ENCODE measurements at regions not wholly inside any gene's neighbourhood (a gene's known extent, or its start where the extent isn't known, plus 50 kb on each side); places are given as distances from the start of the nearest gene placed in this dataset.
"Not testable (repeated sequence)": the region's sequence is repeated elsewhere in the genome, so short reads cannot be mapped to it uniquely, and the experiment has no call there.

GRCh38 chr13:61901946-61902541 lies 486.4 kb upstream of the PCDH20 start:
- H3K4me3 ChIP-seq (ENCODE audit: low read depth, low read length): no peak overlapping the region
- TF ChIP-seq CTCF (IDR thresholded peaks at IDR 0.05; ENCODE audit: borderline replicate concordance, insufficient read depth, low read depth, low read length): no peak

GRCh38 chr13:61900033-61900432 lies 484.4 kb upstream of the PCDH20 start:
- TF ChIP-seq CTCF (IDR thresholded peaks at IDR 0.05; ENCODE audit: borderline replicate concordance, insufficient read depth, low read depth, low read length): no peak
- H3K4me3 ChIP-seq (ENCODE audit: low read depth, low read length): no peak overlapping the region

DNA sequence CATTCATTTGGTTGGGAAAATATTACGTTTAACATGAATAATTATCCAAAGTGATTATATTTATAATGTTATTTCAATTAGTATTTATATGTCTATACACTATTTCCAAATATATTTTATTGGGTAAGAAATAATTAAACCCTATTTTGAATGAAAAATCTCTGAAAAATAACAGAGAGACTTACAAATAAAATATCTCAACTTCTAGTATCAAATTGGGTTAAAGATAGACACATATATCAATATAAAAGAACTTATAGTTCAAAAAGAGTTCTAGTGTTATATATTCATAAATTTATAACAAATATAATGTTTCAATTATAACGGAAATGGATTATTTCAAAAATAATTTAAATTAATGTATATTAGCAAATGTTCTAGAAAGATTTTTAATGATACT lies 482.6 kb upstream of the PCDH20 start:
- no peak for TF ChIP-seq CTCF (IDR thresholded peaks at IDR 0.05; ENCODE audit: borderline replicate concordance, insufficient read depth, low read depth, low read length)
- H3K4me3 ChIP-seq (ENCODE audit: low read depth, low read length): no peak overlapping the region

DNA sequence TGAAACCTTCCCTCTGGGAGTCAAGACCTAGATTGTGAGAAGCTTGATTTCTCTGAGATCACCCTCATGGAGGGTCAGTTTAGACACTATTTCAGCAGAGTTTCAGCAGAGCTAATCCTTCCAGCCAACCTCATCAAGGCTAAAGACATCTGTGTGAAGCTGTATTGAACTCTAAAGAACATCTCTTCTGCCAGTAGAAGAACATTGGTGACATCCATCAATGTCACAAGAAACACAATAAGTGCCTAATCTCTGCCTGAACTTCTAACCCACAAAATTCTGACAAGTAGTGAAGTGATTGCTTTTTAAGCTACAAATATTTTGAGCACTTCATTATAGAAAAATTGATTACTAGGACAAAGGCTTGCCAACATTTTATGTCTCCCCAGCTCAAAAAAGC lies 475.8 kb upstream of the PCDH20 start:
- no peak overlapping the region for H3K4me3 ChIP-seq (ENCODE audit: low read depth, low read length)
- no peak for TF ChIP-seq CTCF (IDR thresholded peaks at IDR 0.05; ENCODE audit: borderline replicate concordance, insufficient read depth, low read depth, low read length)

DNA sequence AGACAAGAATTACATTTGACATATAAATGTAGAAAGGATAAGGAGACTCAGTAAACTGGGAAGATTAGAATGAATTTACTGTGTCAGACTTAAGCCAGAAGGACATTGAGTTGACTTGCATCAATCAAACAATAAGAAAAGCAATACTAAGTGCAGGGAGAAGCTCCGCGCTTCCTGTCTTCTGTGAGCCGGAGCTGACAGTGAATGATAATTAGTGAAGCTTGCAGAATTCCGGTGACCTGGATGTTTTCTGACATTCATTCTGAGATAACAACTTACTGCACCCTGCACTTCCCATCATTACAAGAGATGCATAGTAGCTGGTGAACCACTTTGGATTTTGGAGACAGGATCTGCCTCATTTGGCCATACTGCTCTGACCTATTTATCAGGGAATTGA lies 469.2 kb upstream of the PCDH20 start:
- TF ChIP-seq CTCF (IDR thresholded peaks at IDR 0.05; ENCODE audit: borderline replicate concordance, insufficient read depth, low read depth, low read length): no peak
- H3K4me3 ChIP-seq (ENCODE audit: low read depth, low read length): no peak overlapping the region

- no peak overlapping the region for H3K4me3 ChIP-seq (ENCODE audit: low read depth, low read length)
- TF ChIP-seq CTCF (IDR thresholded peaks at IDR 0.05; ENCODE audit: borderline replicate concordance, insufficient read depth, low read depth, low read length): peak; percentile 56
Measured at GRCh38 chr13:61880578-61881283, 465.1 kb upstream of the PCDH20 start.

DNA sequence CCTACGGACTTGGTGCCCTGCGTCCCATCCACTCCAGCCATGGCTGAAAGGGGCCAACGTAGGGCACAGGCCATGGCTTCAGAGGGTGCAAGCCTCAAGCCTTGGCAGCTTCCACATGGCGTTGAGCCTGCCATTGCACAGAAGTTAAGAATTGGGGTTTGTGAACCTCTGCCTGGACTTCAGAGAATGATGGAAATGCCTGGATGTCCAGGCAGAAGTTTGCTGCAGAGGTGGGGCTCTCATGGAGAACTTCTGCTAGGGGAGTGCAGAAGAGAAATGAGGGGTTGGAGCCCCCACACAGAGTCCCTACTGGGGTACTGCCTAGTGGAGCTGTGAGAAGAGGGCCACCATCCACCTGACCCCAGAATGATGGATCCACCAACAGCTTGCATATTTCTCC lies 462.9 kb upstream of the PCDH20 start:
- not testable (repeated sequence) for H3K4me3 ChIP-seq (ENCODE audit: low read depth, low read length)
